Natural killer cell (primary cell): ENCODE measurements at regions not wholly inside any gene's neighbourhood (a gene's known extent, or its start where the extent isn't known, plus 50 kb on each side); places are given as distances from the start of the nearest gene placed in this dataset.
"Not testable (repeated sequence)": the region's sequence is repeated elsewhere in the genome, so short reads cannot be mapped to it uniquely, and the experiment has no call there.

Experiments used
- ATAC-seq, 3 donors: fragments of 150-1000 bp in 2 of 3; fragments of 200-7000 bp in 1 of 3; cut with Tn5 transposase; 1 replicate in 1 of 3; 2 replicates in 2 of 3; pipeline ENCODE4 v1.10.0; 2021; ENCODE audit warnings: mild to moderate bottlenecking in 2 of 3, moderate library complexity in 2 of 3
- DNase-seq, 2 donors: peaks; one replicate each; pipeline versions ENCODE4 v3.0.0 to v3.0.0-alpha.2; 2013 to 2021; ENCODE audit warnings: mixed read lengths in 1 of 2
- H3K27ac ChIP-seq: one replicate; pipeline ENCODE4 v1.5.1; 2013; ENCODE audit warnings: mild to moderate bottlenecking, low read length
- H3K27me3 ChIP-seq: one replicate; pipeline ENCODE4 v1.6.1; 2013; ENCODE audit warnings: low read length; ENCODE audit not compliant: control insufficient read depth, insufficient read depth
- H3K36me3 ChIP-seq: one replicate; pipeline ENCODE4 v1.6.1; 2013; ENCODE audit warnings: low read length; ENCODE audit not compliant: control insufficient read depth, insufficient read depth
- H3K4me1 ChIP-seq: one replicate; pipeline ENCODE4 v1.6.1; 2013; ENCODE audit warnings: low read length; ENCODE audit not compliant: control insufficient read depth, insufficient read depth
- H3K4me3 ChIP-seq: one replicate; pipeline ENCODE4 v1.5.1; 2013; ENCODE audit warnings: low read length
- H3K9me3 ChIP-seq: one replicate; pipeline ENCODE4 v1.6.1; 2013; ENCODE audit warnings: low read length; ENCODE audit not compliant: control insufficient read depth, insufficient read depth
- H3K27ac Mint-ChIP-seq, 2 donors: one replicate each; pipeline ENCODE4 v1.8.0; 2022; ENCODE audit warnings: mild to moderate bottlenecking in 2 of 2, mixed read lengths in 2 of 2, moderate library complexity in 1 of 2
- H3K27me3 Mint-ChIP-seq, 2 donors: one replicate each; pipeline ENCODE4 v1.8.0; 2022; ENCODE audit warnings: low read depth in 2 of 2, mixed read lengths in 2 of 2
- H3K36me3 Mint-ChIP-seq: one replicate; pipeline ENCODE4 v1.8.0; 2022; ENCODE audit warnings: mixed read lengths
- H3K4me1 Mint-ChIP-seq, 2 donors: one replicate each; pipeline ENCODE4 v1.8.0; 2022; ENCODE audit warnings: mixed read lengths in 2 of 2
- H3K4me3 Mint-ChIP-seq: one replicate; pipeline ENCODE4 v1.8.0; 2022; ENCODE audit warnings: mild to moderate bottlenecking, moderate library complexity, mixed read lengths
- H3K9me3 Mint-ChIP-seq, 2 donors: one replicate each; pipeline ENCODE4 v1.8.0; 2022; ENCODE audit warnings: mixed read lengths in 2 of 2
- WGBS: methylation state at CpG from one replicate; pipeline ENCODE4 v1.1.7; 2013; ENCODE audit warnings: missing lambda C conversion rate; ENCODE audit not compliant: insufficient coverage; 5-methylcytosine and 5-hydroxymethylcytosine counted together
- intact Hi-C: fragments of 100-400 bp; cut with micrococcal nuclease; formaldehyde crosslinking; loops from one replicate; pipeline ENCODE4 v1.14.2; 2022
- TF ChIP-seq, protein P1 (sequence below): fragments of 200-600 bp; IDR thresholded peaks from one replicate; pipeline ENCODE4 v1.8.0; 2022; ENCODE audit warnings: antibody characterized with exemption

DNA sequence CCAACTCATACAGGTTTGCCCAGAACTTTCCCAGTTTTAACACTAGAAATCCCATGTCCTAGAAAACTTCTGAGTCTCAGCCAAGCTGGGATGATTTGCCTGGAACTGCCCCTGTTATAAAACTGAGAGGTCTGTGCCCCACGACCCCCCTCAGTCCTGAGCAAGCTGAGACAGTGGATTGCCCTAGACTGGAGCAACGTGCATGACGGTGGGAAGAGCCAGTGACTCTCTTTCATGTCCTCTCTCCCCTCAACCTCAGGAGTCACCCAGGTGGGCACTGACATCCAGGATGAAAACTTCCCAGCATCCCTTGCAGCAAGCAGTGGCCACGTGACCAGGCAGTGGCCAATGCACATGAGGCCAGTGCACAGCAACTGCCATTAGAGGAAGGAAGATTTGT lies 329.7 kb downstream of the PREX1 start:
- H3K27me3 ChIP-seq, H3K9me3 ChIP-seq, H3K27ac ChIP-seq, intact Hi-C loops, H3K4me1 Mint-ChIP-seq, H3K27me3 Mint-ChIP-seq, H3K4me3 Mint-ChIP-seq, H3K36me3 Mint-ChIP-seq, H3K27ac Mint-ChIP-seq, ATAC-seq, H3K4me3 ChIP-seq, H3K36me3 ChIP-seq, H3K9me3 Mint-ChIP-seq, DNase-seq, H3K4me1 ChIP-seq: not testable (repeated sequence)
- WGBS, result 81% methylated on average over 3 of the region's 4 CpGs

DNA sequence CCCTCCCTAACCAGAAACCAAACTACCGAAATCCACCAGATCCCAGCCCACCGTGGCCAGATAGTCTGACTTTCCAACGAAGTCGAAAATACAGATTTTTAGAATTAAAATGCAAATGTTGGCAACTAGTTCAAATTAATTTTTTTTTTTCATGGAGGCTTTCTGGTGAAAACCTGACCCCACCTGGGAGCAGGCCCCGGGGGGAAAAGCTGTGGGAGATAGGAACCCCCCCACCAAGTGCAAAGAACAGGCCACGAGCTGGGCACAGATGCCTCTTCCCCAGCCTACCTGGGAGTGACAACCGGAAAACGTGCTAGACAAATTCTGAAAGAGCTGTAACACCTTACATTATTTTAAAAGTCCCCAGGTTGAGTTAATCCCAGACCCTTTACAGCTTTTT lies 333.8 kb downstream of the PREX1 start:
- intact Hi-C loops, result no loop called here
- TF ChIP-seq, protein P1, sequence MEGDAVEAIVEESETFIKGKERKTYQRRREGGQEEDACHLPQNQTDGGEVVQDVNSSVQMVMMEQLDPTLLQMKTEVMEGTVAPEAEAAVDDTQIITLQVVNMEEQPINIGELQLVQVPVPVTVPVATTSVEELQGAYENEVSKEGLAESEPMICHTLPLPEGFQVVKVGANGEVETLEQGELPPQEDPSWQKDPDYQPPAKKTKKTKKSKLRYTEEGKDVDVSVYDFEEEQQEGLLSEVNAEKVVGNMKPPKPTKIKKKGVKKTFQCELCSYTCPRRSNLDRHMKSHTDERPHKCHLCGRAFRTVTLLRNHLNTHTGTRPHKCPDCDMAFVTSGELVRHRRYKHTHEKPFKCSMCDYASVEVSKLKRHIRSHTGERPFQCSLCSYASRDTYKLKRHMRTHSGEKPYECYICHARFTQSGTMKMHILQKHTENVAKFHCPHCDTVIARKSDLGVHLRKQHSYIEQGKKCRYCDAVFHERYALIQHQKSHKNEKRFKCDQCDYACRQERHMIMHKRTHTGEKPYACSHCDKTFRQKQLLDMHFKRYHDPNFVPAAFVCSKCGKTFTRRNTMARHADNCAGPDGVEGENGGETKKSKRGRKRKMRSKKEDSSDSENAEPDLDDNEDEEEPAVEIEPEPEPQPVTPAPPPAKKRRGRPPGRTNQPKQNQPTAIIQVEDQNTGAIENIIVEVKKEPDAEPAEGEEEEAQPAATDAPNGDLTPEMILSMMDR, result no peak
- no peaks in the 10 kb centered on the region for H3K4me1 Mint-ChIP-seq
- H3K27me3 Mint-ChIP-seq, result peaks cover 0 to 3% of the 10 kb centered on the region in 2 donors
- Histone ChIP-seq H3K4me3 (no peak overlapping the region), H3K4me1 (no peaks in the 10 kb centered on the region), H3K36me3 (no peaks in the 10 kb centered on the region), H3K9me3 (no peaks in the 10 kb centered on the region), H3K27me3 (no peaks in the 10 kb centered on the region), H3K27ac (no peak overlapping the region)
- ATAC-seq (no peak), DNase-seq (no peak)
- no peaks in the 10 kb centered on the region for H3K9me3 Mint-ChIP-seq
- 82% methylated on average over 7 of the region's 8 CpGs for WGBS
- H3K4me3 Mint-ChIP-seq, result no peak overlapping the region
- no peak overlapping the region for H3K27ac Mint-ChIP-seq
- H3K36me3 Mint-ChIP-seq, result no peaks in the 10 kb centered on the region

DNA sequence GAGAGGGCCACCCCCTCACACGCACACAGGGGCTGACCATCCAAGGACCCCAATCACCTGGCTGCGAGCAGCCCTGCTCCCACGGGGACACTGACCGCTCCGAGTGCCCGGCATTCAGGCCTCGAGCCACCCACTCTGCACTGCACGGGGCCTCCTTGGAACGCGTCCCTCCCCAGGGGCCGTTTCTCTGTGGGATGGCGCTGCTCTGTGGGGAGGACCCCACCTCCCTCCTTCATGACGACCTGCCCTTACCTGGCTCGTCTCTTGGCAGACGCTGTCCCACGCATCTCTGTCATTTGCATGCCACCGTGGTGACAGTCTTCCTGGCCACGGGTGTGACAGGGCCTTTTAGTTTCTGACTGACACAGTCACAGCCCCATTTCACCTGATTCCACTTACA lies 334.5 kb downstream of the PREX1 start:
- H3K27ac Mint-ChIP-seq, H3K4me1 Mint-ChIP-seq, H3K9me3 ChIP-seq, intact Hi-C loops, DNase-seq, H3K27me3 Mint-ChIP-seq, H3K27me3 ChIP-seq, H3K9me3 Mint-ChIP-seq, ATAC-seq, H3K4me3 Mint-ChIP-seq, H3K4me1 ChIP-seq, H3K4me3 ChIP-seq, H3K36me3 ChIP-seq, H3K36me3 Mint-ChIP-seq, H3K27ac ChIP-seq: not testable (repeated sequence)
- 76% methylated on average over 16 of the region's 18 CpGs for WGBS

DNA sequence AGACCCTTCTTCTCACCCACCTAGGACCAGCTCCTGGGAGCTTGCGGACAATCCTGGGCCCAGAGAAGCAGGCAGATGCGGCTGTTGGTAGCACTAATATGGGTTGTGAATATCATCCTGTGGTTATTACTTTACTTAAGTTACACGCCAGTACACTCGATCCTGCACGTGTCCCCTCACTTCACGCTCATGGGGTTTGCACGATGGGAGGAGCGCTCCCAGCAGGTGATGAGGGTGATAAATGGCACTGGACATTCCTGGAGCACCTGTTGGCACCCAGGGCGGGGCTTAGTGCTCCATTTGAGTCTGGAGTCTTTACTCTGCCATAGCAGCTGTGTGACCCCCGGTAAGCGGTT lies 335.1 kb downstream of the PREX1 start:
- Histone ChIP-seq H3K9me3 (no peaks in the 10 kb centered on the region), H3K27me3 (no peaks in the 10 kb centered on the region), H3K27ac (no peak overlapping the region), H3K36me3 (no peaks in the 10 kb centered on the region), H3K4me1 (no peaks in the 10 kb centered on the region), H3K4me3 (no peak overlapping the region)
- Mint-ChIP-seq H3K36me3 (no peaks in the 10 kb centered on the region), H3K27me3 (peaks cover 0 to 3% of the 10 kb centered on the region in 2 donors), H3K27ac (no peak overlapping the region), H3K4me1 (no peaks in the 10 kb centered on the region), H3K9me3 (no peaks in the 10 kb centered on the region), H3K4me3 (no peak overlapping the region)
- TF ChIP-seq, protein P1, result no peak
- DNase-seq (no peak), ATAC-seq (no peak)
- 85% methylated on average over 9 of the region's 11 CpGs for WGBS
- intact Hi-C loops, result no loop called here
